ENCODE measurements at regions not wholly inside any gene's neighbourhood (a gene's known extent, or its start where the extent isn't known, plus 50 kb on each side); places are given as distances from the start of the nearest gene placed in this dataset.

DNA sequence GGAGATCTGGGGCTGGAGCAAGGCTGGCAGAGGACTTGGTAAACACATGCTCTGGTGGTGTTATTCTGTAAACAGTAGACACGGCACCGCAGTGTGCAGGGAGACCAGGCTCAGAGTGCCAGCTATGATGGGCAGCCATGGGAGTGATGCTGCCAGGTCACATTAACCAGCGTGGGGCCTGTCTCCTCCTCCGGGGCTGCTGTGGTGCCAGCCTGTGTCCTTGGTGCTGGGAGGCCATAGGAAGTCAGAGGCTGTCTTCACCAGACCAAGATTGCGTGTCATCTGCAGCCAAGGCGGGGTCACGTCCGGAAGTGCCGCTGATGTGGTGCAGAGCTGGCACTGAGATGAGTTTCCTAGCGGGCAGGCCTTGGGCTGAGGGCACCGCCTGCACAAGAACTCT lies 236.0 kb downstream of the GLRX3 start:
- H3K9me3 ChIP-seq: peaks cover 0 to 7% of the 10 kb centered on the region in 2 donors
- H3K4me1 ChIP-seq: no peaks in the 10 kb centered on the region
- TF ChIP-seq POLR2A (IDR thresholded peaks at IDR 0.05) (no peak), CTCF (IDR thresholded peaks at IDR 0.05) (no peak), POLR2AphosphoS5 (IDR thresholded peaks at IDR 0.05) (no peak)
- intact Hi-C loops (cut with DNase I; ENCODE audit: low total_unique reads): no loop called here
- H3K36me3 ChIP-seq: no peaks in the 10 kb centered on the region
- peaks cover 0 to 21% of the 10 kb centered on the region in 2 donors for H3K27me3 ChIP-seq
- H3K4me3 ChIP-seq: no peak overlapping the region
- no peak overlapping the region for H3K27ac ChIP-seq
- no peak for DNase-seq (ENCODE audit: low spot score in 2 of 2)

GRCh38 chr10:130372866-130373265 lies 236.7 kb downstream of the GLRX3 start:
- H3K27me3 ChIP-seq: peaks cover 0 to 21% of the 10 kb centered on the region in 2 donors
- no peak for DNase-seq (ENCODE audit: low spot score in 2 of 2)

DNA sequence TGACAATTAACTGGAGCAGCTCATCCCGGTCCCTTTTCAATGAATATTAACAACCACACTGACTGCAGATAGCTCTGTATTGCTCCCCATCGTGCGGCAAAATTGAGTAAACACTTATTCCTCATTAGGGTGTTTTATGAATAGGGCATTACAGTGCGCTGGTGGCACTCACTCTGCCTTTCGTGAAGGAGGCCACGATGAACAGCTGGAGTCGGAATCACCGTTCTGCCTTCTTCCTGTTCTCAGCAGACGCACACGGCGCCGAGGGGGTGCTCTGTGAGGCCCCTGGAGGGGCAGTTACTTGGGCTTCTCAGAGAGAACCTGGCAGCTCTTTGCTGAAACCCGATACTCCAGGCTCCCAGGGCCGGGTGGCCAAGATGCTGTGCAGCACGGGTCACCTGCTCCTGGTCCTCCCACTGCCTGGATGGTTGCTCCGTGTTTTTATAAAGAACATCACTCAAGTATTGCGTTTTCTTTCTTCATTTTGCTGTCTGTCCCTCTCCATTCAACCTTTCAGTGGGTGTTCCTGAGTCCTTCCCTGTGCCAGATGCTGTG lies 241.9 kb downstream of the GLRX3 start:
- H3K27ac ChIP-seq: no peak overlapping the region
- DNase-seq (ENCODE audit: low spot score in 2 of 2): no peak
- no peaks in the 10 kb centered on the region for H3K36me3 ChIP-seq
- peaks cover 0 to 3% of the 10 kb centered on the region in 2 donors for H3K27me3 ChIP-seq
- intact Hi-C loops (cut with DNase I; ENCODE audit: low total_unique reads): no loop called here
- H3K9me3 ChIP-seq: peaks cover 0 to 7% of the 10 kb centered on the region in 2 donors
- no peak overlapping the region for H3K4me3 ChIP-seq
- H3K4me1 ChIP-seq: no peaks in the 10 kb centered on the region
- TF ChIP-seq POLR2A (IDR thresholded peaks at IDR 0.05) (no peak), POLR2AphosphoS5 (IDR thresholded peaks at IDR 0.05) (no peak)

More at GRCh38 chr10:130372866-130373265, 236.7 kb downstream of the GLRX3 start:
- TF ChIP-seq POLR2AphosphoS5 (IDR thresholded peaks at IDR 0.05): no peak
- TF ChIP-seq CTCF (IDR thresholded peaks at IDR 0.05): no peak
- no peak for TF ChIP-seq POLR2A (IDR thresholded peaks at IDR 0.05)
- Histone ChIP-seq H3K36me3 (no peaks in the 10 kb centered on the region), H3K4me3 (no peak overlapping the region), H3K27ac (no peak overlapping the region), H3K9me3 (peaks cover 0 to 7% of the 10 kb centered on the region in 2 donors), H3K4me1 (no peaks in the 10 kb centered on the region)
- intact Hi-C loops (cut with DNase I; ENCODE audit: low total_unique reads): no loop called here

DNA sequence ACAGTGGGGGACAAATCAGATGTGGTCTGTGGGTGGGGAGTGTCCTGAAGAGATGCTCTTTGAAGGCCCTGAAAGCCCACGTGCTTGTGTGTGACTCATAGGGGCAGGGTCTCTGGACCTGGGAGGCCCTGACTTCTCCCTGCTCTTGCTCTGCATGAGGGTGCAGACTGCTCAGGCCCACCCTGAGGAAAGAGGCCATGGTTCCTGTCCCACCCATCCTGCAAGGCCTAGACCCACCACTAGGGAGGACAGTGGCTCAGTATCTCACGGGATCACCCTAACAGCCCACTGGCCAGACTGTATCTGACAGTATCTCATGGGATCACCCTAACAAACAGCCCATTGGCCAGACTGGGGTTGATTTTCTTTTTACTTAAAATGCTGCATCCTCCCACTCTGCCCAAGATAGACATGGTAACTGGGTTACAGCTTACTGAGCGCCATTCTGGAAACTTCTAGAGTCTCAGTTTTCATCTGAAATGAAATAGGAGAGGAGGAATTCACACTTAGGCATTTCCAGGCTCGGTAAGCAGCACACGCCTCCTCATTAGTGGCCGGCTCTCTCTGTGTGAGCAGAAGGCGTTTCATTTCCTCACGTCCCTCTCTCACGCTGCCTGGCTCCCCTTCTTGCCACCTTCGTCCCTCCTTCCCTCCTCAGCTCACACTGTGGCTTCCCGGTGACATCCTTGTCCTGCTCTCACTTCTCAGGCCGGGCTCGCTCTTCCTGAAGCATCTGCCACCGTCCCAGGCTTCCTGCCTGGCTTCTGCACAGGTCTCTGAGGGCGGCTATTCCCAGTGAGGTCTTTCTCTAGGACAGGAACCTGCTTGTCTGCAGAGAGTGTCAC lies 242.6 kb downstream of the GLRX3 start:
- TF ChIP-seq CTCF (IDR thresholded peaks at IDR 0.05) (no peak), POLR2A (IDR thresholded peaks at IDR 0.05) (no peak), POLR2AphosphoS5 (IDR thresholded peaks at IDR 0.05) (no peak)
- intact Hi-C loops (cut with DNase I; ENCODE audit: low total_unique reads): no loop called here

GRCh38 chr10:130380056-130380455 lies 243.9 kb downstream of the GLRX3 start:
- Histone ChIP-seq H3K9me3 (peaks cover 0 to 7% of the 10 kb centered on the region in 2 donors), H3K4me3 (no peak overlapping the region), H3K4me1 (no peaks in the 10 kb centered on the region), H3K27me3 (peaks cover 0 to 3% of the 10 kb centered on the region in 2 donors), H3K36me3 (no peaks in the 10 kb centered on the region), H3K27ac (no peak overlapping the region)
- TF ChIP-seq POLR2A (IDR thresholded peaks at IDR 0.05) (no peak), CTCF (IDR thresholded peaks at IDR 0.05) (no peak), POLR2AphosphoS5 (IDR thresholded peaks at IDR 0.05) (no peak)
- no peak for DNase-seq (ENCODE audit: low spot score in 2 of 2)
- intact Hi-C loops (cut with DNase I; ENCODE audit: low total_unique reads): no loop called here

More for the DNA sequence above, 242.6 kb downstream of the GLRX3 start:
- peaks cover 0 to 7% of the 10 kb centered on the region in 2 donors for H3K9me3 ChIP-seq
- no peaks in the 10 kb centered on the region for H3K4me1 ChIP-seq
- peaks cover 0 to 3% of the 10 kb centered on the region in 2 donors for H3K27me3 ChIP-seq
- DNase-seq (ENCODE audit: low spot score in 2 of 2): no peak
- no peaks in the 10 kb centered on the region for H3K36me3 ChIP-seq
- H3K27ac ChIP-seq: no peak overlapping the region
- H3K4me3 ChIP-seq: no peak overlapping the region
